ENCODE measurements at regions not wholly inside any gene's neighbourhood (a gene's known extent, or its start where the extent isn't known, plus 50 kb on each side); places are given as distances from the start of the nearest gene placed in this dataset.

- no peak for TF ChIP-seq ZNF354B (CRISPR knock-in tag; IDR thresholded peaks at IDR 0.05)
- TF ChIP-seq ZNF362 (CRISPR knock-in tag; IDR thresholded peaks at IDR 0.05; ENCODE audit: borderline replicate concordance): no peak
- no peak for TF ChIP-seq ZNF652 (CRISPR knock-in tag; IDR thresholded peaks at IDR 0.05; ENCODE audit: borderline replicate concordance, low read depth)
- no peak for TF ChIP-seq PREB (CRISPR knock-in tag; IDR thresholded peaks at IDR 0.05)
These were observed 116.8 kb downstream of the SQOR start (continued) for GRCh38 chr15:45751629-45752028.

GRCh38 chr15:45759936-45760335 is 125.1 kb downstream of the SQOR start:
- Histone ChIP-seq H4K20me1 (ENCODE audit: insufficient read depth, low read length) (no peaks in the 10 kb centered on the region), H3K9ac (ENCODE audit: insufficient read depth, low read depth, low read length) (no peak overlapping the region), H3K79me2 (ENCODE audit: insufficient read depth, low read length) (no peaks in the 10 kb centered on the region), H3K4me2 (ENCODE audit: low read depth, low read length) (no peak overlapping the region), H2AFZ (ENCODE audit: low read length) (no peak overlapping the region), H3K9me3 (ENCODE audit: low read length) (no peaks in the 10 kb centered on the region), H3K4me1 (ENCODE audit: insufficient read depth, low read length) (no peaks in the 10 kb centered on the region), H3K4me3 (replicated peaks in 1 of 3; ENCODE audit: insufficient read depth in 1 of 3, low read depth in 2 of 3, low read length in 3 of 3) (no peak overlapping the region), H3K27me3 (ENCODE audit: control insufficient read depth in 1 of 2, insufficient read depth in 2 of 2, low read length in 2 of 2) (peaks cover 0 to 1% of the 10 kb centered on the region in 2 experiments; a peak in 1 of 5 replicates), H3K27ac (ENCODE audit: extremely low read length, insufficient read depth, low read length) (no peak overlapping the region), H3K36me3 (replicated peaks in 1 of 2; ENCODE audit: control insufficient read depth in 1 of 2, insufficient read depth in 2 of 2, low read length in 2 of 2) (no peaks in the 10 kb centered on the region)
- in situ Hi-C loops (cut with HindIII; ENCODE audit: extremely low pct_ligation_motif_present, low pct_unique_long_range_greater_than_20kb) (no loop called here), intact Hi-C loops (cut with micrococcal nuclease; ENCODE audit: unreplicated experiment) (loop anchor here (2.0 kb wide), 1 partner anchor 67 kb away; no protein-coding TSS in a partner anchor)
- ChIA-PET CTCF (ENCODE audit: low intra/inter-chr PET ratio, low total read pairs) (no interaction called here), POLR2A (no interaction called here)
- no TSS peak for BruUV-seq (replicated peaks)
- DNase-seq (ENCODE audit: low spot score) (no peak), FAIRE-seq (no peak), ATAC-seq (no peak)
- 0% methylated on average over 3 of the region's 3 CpGs for WGBS (ENCODE audit: low lambda C conversion rate)
- no peak for TF ChIP-seq CHD2 (IDR thresholded peaks at IDR 0.05; ENCODE audit: low read depth, low read length)
- no peak for TF ChIP-seq PRPF4 (IDR thresholded peaks at IDR 0.05; ENCODE audit: low read depth, low read length, poor library complexity, severe bottlenecking)
- TF ChIP-seq DMTF1 (CRISPR knock-in tag; IDR thresholded peaks at IDR 0.05): no peak
- no peak for TF ChIP-seq SPEN (CRISPR knock-in tag; IDR thresholded peaks at IDR 0.05; ENCODE audit: low read depth)
- no peak for TF ChIP-seq ONECUT2 (CRISPR knock-in tag; IDR thresholded peaks at IDR 0.05)
- TF ChIP-seq ARNT (IDR thresholded peaks at IDR 0.05): no peak
- no peak for TF ChIP-seq ZNF607 (CRISPR knock-in tag; IDR thresholded peaks at IDR 0.05; ENCODE audit: borderline replicate concordance)
- no peak for TF ChIP-seq ZNF564 (CRISPR knock-in tag; IDR thresholded peaks at IDR 0.05)
- TF ChIP-seq, protein P1, sequence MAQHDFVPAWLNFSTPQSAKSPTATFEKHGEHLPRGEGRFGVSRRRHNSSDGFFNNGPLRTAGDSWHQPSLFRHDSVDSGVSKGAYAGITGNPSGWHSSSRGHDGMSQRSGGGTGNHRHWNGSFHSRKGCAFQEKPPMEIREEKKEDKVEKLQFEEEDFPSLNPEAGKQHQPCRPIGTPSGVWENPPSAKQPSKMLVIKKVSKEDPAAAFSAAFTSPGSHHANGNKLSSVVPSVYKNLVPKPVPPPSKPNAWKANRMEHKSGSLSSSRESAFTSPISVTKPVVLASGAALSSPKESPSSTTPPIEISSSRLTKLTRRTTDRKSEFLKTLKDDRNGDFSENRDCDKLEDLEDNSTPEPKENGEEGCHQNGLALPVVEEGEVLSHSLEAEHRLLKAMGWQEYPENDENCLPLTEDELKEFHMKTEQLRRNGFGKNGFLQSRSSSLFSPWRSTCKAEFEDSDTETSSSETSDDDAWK (CRISPR knock-in tag; IDR thresholded peaks at IDR 0.05): no peak
- TF ChIP-seq, protein P2, sequence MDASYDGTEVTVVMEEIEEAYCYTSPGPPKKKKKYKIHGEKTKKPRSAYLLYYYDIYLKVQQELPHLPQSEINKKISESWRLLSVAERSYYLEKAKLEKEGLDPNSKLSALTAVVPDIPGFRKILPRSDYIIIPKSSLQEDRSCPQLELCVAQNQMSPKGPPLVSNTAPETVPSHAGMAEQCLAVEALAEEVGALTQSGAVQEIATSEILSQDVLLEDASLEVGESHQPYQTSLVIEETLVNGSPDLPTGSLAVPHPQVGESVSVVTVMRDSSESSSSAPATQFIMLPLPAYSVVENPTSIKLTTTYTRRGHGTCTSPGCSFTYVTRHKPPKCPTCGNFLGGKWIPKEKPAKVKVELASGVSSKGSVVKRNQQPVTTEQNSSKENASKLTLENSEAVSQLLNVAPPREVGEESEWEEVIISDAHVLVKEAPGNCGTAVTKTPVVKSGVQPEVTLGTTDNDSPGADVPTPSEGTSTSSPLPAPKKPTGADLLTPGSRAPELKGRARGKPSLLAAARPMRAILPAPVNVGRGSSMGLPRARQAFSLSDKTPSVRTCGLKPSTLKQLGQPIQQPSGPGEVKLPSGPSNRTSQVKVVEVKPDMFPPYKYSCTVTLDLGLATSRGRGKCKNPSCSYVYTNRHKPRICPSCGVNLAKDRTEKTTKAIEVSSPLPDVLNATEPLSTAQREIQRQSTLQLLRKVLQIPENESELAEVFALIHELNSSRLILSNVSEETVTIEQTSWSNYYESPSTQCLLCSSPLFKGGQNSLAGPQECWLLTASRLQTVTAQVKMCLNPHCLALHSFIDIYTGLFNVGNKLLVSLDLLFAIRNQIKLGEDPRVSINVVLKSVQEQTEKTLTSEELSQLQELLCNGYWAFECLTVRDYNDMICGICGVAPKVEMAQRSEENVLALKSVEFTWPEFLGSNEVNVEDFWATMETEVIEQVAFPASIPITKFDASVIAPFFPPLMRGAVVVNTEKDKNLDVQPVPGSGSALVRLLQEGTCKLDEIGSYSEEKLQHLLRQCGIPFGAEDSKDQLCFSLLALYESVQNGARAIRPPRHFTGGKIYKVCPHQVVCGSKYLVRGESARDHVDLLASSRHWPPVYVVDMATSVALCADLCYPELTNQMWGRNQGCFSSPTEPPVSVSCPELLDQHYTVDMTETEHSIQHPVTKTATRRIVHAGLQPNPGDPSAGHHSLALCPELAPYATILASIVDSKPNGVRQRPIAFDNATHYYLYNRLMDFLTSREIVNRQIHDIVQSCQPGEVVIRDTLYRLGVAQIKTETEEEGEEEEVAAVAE (CRISPR knock-in tag; IDR thresholded peaks at IDR 0.05; ENCODE audit: borderline replicate concordance): no peak
